Tibial artery (tissue), 4 donors: ENCODE measurements at regions not wholly inside any gene's neighbourhood (a gene's known extent, or its start where the extent isn't known, plus 50 kb on each side); places are given as distances from the start of the nearest gene placed in this dataset.

Source experiments
- DNase-seq, 2 donors: peaks; one replicate each; pipeline ENCODE4 v3.0.0-alpha.2; 2019
- H3K27ac ChIP-seq, 2 donors: fragments of 200-600 bp; sonication (generic) in 1 of 2; 1 replicate in 1 of 2; 2 replicates in 1 of 2; pipeline ENCODE4 v1.5.1; 2018 to 2019; ENCODE audit warnings: mild to moderate bottlenecking in 1 of 2
- H3K27me3 ChIP-seq, 2 donors: fragments of 200-600 bp; sonication (generic) in 1 of 2; one replicate each; pipeline versions ENCODE4 v1.5.1 to v1.6.0; 2016 to 2019
- H3K36me3 ChIP-seq, 3 donors: fragments of 200-600 bp; sonication (generic) in 2 of 3; one replicate each; pipeline ENCODE4 v1.5.1; 2016 to 2019; ENCODE audit warnings: mild to moderate bottlenecking in 2 of 3
- H3K4me1 ChIP-seq, 4 donors: fragments of 200-600 bp; sonication (generic) in 2 of 4; 1 replicate in 3 of 4; 2 replicates in 1 of 4; pipeline ENCODE4 v1.5.1; 2016 to 2019
- H3K4me3 ChIP-seq, 2 donors: fragments of 200-600 bp; sonication (generic) in 1 of 2; 1 replicate in 1 of 2; 2 replicates in 1 of 2; pipeline ENCODE4 v1.5.1; 2018 to 2019; ENCODE audit warnings: mild to moderate bottlenecking in 2 of 2
- H3K9me3 ChIP-seq, 3 donors: fragments of 200-600 bp; sonication (generic) in 1 of 3; one replicate each; pipeline ENCODE4 v1.5.1; 2016 to 2019
- CTCF ChIP-seq, 2 experiments: fragments of 200-600 bp in 1 of 2; fragments of 450-650 bp in 1 of 2; IDR thresholded peaks; one replicate each; pipeline ENCODE4 v1.5.1; 2017 to 2019; ENCODE audit warnings: antibody characterized with exemption in 2 of 2, mild to moderate bottlenecking in 1 of 2, moderate library complexity in 1 of 2
- intact Hi-C: fragments of 100-400 bp; cut with DNase I; formaldehyde crosslinking; loops from one replicate; pipeline ENCODE4 v1.15.0; 2023; ENCODE audit warnings: low total_unique reads

DNA sequence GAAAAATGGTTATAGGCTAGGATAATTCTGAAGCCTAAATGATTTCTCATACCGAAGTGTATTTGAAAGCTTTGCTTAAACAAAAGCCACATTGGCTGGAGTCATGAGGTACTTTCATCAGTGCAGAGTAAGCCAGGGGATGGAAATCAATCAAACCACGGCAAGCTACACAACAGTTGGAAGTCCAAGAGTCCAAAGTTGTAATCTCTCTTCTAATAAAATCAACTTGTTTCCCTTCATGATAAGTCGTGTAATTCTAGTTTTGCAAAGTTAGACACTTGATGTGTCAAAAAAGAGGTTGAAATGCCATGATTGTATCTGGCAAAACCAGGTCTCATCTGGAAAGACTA is 250.5 kb upstream of the VEPH1 start:
- intact Hi-C loops: no loop called here
- H3K4me1 ChIP-seq: peaks cover 0 to 11% (median 0%) of the 10 kb centered on the region in 4 donors

GRCh38 chr3:157752956-157753786 is 250.0 kb upstream of the VEPH1 start:
- no peaks in the 10 kb centered on the region for H3K9me3 ChIP-seq
- H3K36me3 ChIP-seq: no peaks in the 10 kb centered on the region
- no peak overlapping the region for H3K4me3 ChIP-seq
- no peak for TF ChIP-seq CTCF (IDR thresholded peaks at IDR 0.05)
- peaks cover 0 to 5% (median 0%) of the 10 kb centered on the region in 4 donors for H3K4me1 ChIP-seq
- intact Hi-C loops: no loop called here
- no peak overlapping the region for H3K27ac ChIP-seq
- no peak for DNase-seq
- H3K27me3 ChIP-seq: no peaks in the 10 kb centered on the region

More for the DNA sequence above, 250.5 kb upstream of the VEPH1 start:
- no peaks in the 10 kb centered on the region for H3K36me3 ChIP-seq
- H3K27me3 ChIP-seq: no peaks in the 10 kb centered on the region
- no peak overlapping the region for H3K4me3 ChIP-seq
- no peak for TF ChIP-seq CTCF (IDR thresholded peaks at IDR 0.05)
- H3K27ac ChIP-seq: no peak overlapping the region
- no peak for DNase-seq
- H3K9me3 ChIP-seq: no peaks in the 10 kb centered on the region

- Histone ChIP-seq H3K36me3 (no peaks in the 10 kb centered on the region), H3K27me3 (no peaks in the 10 kb centered on the region), H3K27ac (no peak overlapping the region), H3K4me1 (no peaks in the 10 kb centered on the region), H3K9me3 (no peaks in the 10 kb centered on the region), H3K4me3 (no peak overlapping the region)
- intact Hi-C loops: no loop called here
- DNase-seq: no peak
- TF ChIP-seq CTCF (IDR thresholded peaks at IDR 0.05): no peak
Observed at GRCh38 chr3:157752554-157752953, 249.3 kb upstream of the VEPH1 start.

DNA sequence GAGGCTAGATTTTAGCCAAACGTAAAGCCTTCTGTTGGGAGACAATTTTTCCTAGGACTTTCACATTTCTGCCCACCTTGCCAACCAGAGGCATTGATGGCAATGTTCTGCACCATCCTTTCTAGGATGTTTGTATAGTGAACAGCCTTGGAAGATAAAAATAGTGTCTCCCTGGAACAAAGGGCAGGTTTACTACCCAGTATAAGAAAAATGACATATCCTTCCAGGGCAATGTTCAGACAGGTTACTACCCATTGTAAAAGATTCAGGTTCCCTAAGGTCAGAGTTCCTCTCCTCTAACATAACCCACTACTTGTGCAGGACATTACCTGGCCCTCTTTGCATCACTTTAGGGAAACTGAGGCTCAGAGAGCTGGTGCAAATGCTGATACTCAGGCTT is 248.2 kb upstream of the VEPH1 start:
- no peaks in the 10 kb centered on the region for H3K4me1 ChIP-seq
- no peak for DNase-seq
- H3K4me3 ChIP-seq: no peak overlapping the region
- H3K27me3 ChIP-seq: no peaks in the 10 kb centered on the region
- no peak for TF ChIP-seq CTCF (IDR thresholded peaks at IDR 0.05)
- intact Hi-C loops: no loop called here
- H3K27ac ChIP-seq: no peak overlapping the region
- no peaks in the 10 kb centered on the region for H3K36me3 ChIP-seq
- no peaks in the 10 kb centered on the region for H3K9me3 ChIP-seq

DNA sequence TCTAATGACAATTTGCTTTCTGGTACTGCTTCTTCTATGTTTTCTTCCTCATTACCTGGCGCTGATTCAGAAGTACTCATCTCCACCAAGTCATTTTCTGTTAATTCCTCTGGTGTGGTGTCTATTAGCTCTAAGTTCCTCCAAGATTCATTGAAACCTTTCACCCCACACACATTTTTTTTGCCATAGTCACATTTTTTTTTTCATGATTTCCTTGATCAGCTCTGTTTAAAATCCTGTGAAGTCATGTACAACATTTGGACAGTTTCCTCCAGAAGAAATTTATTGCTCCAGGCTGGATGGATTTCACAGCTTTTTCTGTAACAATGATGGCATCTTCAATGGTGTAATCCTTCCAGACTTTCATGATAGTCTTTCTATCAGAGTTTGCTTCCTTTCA is 243.2 kb upstream of the VEPH1 start:
- H3K27ac ChIP-seq: no peak overlapping the region
- no peak for TF ChIP-seq CTCF (IDR thresholded peaks at IDR 0.05)
- peaks cover 0 to 1% (median 0%) of the 10 kb centered on the region in 4 donors for H3K4me1 ChIP-seq
- H3K4me3 ChIP-seq: no peak overlapping the region
- DNase-seq: no peak
- no peaks in the 10 kb centered on the region for H3K27me3 ChIP-seq
- H3K36me3 ChIP-seq: peaks cover 0 to 4% (median 0%) of the 10 kb centered on the region in 3 donors
- peaks cover 0 to 2% (median 0%) of the 10 kb centered on the region in 3 donors for H3K9me3 ChIP-seq
- intact Hi-C loops: no loop called here
